Uterus (tissue), 2 donors: ENCODE measurements at regions not wholly inside any gene's neighbourhood (a gene's known extent, or its start where the extent isn't known, plus 50 kb on each side); places are given as distances from the start of the nearest gene placed in this dataset.

Source experiments
- CTCF ChIP-seq, 4 experiments: fragments of 200-600 bp in 2 of 4; fragments of 450-650 bp in 2 of 4; sonication (generic) in 2 of 4; IDR thresholded peaks; one replicate each; pipeline ENCODE4 v1.5.1; 2016 to 2019; ENCODE audit warnings: antibody characterized with exemption in 4 of 4, mild to moderate bottlenecking in 2 of 4, moderate library complexity in 1 of 4
- POLR2A ChIP-seq, 2 donors: fragments of 450-650 bp; IDR thresholded peaks; one replicate each; pipeline ENCODE4 v1.6.1; 2016; ENCODE audit warnings: antibody characterized with exemption in 2 of 2, mild to moderate bottlenecking in 1 of 2, moderate library complexity in 1 of 2

- TF ChIP-seq CTCF (IDR thresholded peaks at IDR 0.05) (no peak), POLR2A (IDR thresholded peaks at IDR 0.05) (no peak)
Observed at GRCh38 chr7:42407021-42407710, 170.2 kb upstream of the GLI3 start.
